ENCODE measurements at regions not wholly inside any gene's neighbourhood (a gene's known extent, or its start where the extent isn't known, plus 50 kb on each side); places are given as distances from the start of the nearest gene placed in this dataset.

- DNase-seq, result no peak
- intact Hi-C loops (cut with DNase I; ENCODE audit: low total_unique reads), result no loop called here
- TF ChIP-seq CTCF (IDR thresholded peaks at IDR 0.05), result no peak
Measured at GRCh38 chr18:6626457-6626856, 103.1 kb upstream of the ARHGAP28 start.

GRCh38 chr18:6627645-6628044 lies 101.9 kb upstream of the ARHGAP28 start:
- TF ChIP-seq CTCF (IDR thresholded peaks at IDR 0.05), result no peak
- DNase-seq, result no peak
- Histone ChIP-seq H3K9me3 (no peaks in the 10 kb centered on the region), H3K4me3 (no peak overlapping the region), H3K36me3 (no peaks in the 10 kb centered on the region), H3K27ac (no peak overlapping the region), H3K27me3 (no peaks in the 10 kb centered on the region), H3K4me1 (peaks cover 0 to 20% (median 0%) of the 10 kb centered on the region in 4 donors)
- intact Hi-C loops (cut with DNase I; ENCODE audit: low total_unique reads), result no loop called here

More at GRCh38 chr18:6626457-6626856, 103.1 kb upstream of the ARHGAP28 start:
- Histone ChIP-seq H3K36me3 (no peaks in the 10 kb centered on the region), H3K27ac (no peak overlapping the region), H3K9me3 (no peaks in the 10 kb centered on the region), H3K27me3 (no peaks in the 10 kb centered on the region), H3K4me3 (no peak overlapping the region), H3K4me1 (peaks cover 0 to 20% (median 0%) of the 10 kb centered on the region in 4 donors)

- intact Hi-C loops (cut with DNase I; ENCODE audit: low total_unique reads), result no loop called here
- H3K4me3 ChIP-seq, result no peak overlapping the region
- peaks cover 0 to 20% (median 0%) of the 10 kb centered on the region in 4 donors for H3K4me1 ChIP-seq
- H3K36me3 ChIP-seq, result no peaks in the 10 kb centered on the region
- no peak for DNase-seq
- H3K9me3 ChIP-seq, result no peaks in the 10 kb centered on the region
- no peak overlapping the region for H3K27ac ChIP-seq
- H3K27me3 ChIP-seq, result no peaks in the 10 kb centered on the region
- TF ChIP-seq CTCF (IDR thresholded peaks at IDR 0.05), result no peak
Measured at GRCh38 chr18:6628187-6628586, 101.3 kb upstream of the ARHGAP28 start.

GRCh38 chr18:6629635-6630140 lies 99.8 kb upstream of the ARHGAP28 start:
- Histone ChIP-seq H3K27me3 (no peaks in the 10 kb centered on the region), H3K4me3 (no peak overlapping the region), H3K27ac (no peak overlapping the region), H3K4me1 (peaks cover 0 to 12% (median 0%) of the 10 kb centered on the region in 4 donors), H3K36me3 (no peaks in the 10 kb centered on the region), H3K9me3 (no peaks in the 10 kb centered on the region)
- intact Hi-C loops (cut with DNase I; ENCODE audit: low total_unique reads), result no loop called here
- no peak for DNase-seq
- TF ChIP-seq CTCF (IDR thresholded peaks at IDR 0.05), result no peak

GRCh38 chr18:6633310-6633709 lies 96.2 kb upstream of the ARHGAP28 start:
- H3K27me3 ChIP-seq, result no peaks in the 10 kb centered on the region
- no peak overlapping the region for H3K4me3 ChIP-seq
- no peaks in the 10 kb centered on the region for H3K4me1 ChIP-seq
- H3K9me3 ChIP-seq, result no peaks in the 10 kb centered on the region
- DNase-seq, result no peak
- TF ChIP-seq CTCF (IDR thresholded peaks at IDR 0.05), result no peak
- intact Hi-C loops (cut with DNase I; ENCODE audit: low total_unique reads), result no loop called here
- H3K27ac ChIP-seq, result no peak overlapping the region
- no peaks in the 10 kb centered on the region for H3K36me3 ChIP-seq

GRCh38 chr18:6636091-6636490 lies 93.4 kb upstream of the ARHGAP28 start:
- DNase-seq, result no peak
- Histone ChIP-seq H3K36me3 (no peaks in the 10 kb centered on the region), H3K4me3 (no peak overlapping the region), H3K4me1 (no peaks in the 10 kb centered on the region), H3K27ac (no peak overlapping the region), H3K9me3 (no peaks in the 10 kb centered on the region), H3K27me3 (no peaks in the 10 kb centered on the region)
- intact Hi-C loops (cut with DNase I; ENCODE audit: low total_unique reads), result no loop called here
- TF ChIP-seq CTCF (IDR thresholded peaks at IDR 0.05), result no peak

Measured in tibial artery (tissue), 4 donors.